GM11168 (cell line): ENCODE measurements at regions not wholly inside any gene's neighbourhood (a gene's known extent, or its start where the extent isn't known, plus 50 kb on each side); places are given as distances from the start of the nearest gene placed in this dataset.
"Not testable (repeated sequence)": the region's sequence is repeated elsewhere in the genome, so short reads cannot be mapped to it uniquely, and the experiment has no call there.

Experiments used
- in situ Hi-C: fragments of 300-500 bp; cut with MboI; formaldehyde crosslinking; loops from one replicate; pipeline ENCODE4 v1.12.0; 2022; ENCODE audit warnings: low sequenced_read_pairs; ENCODE audit not compliant: unreplicated experiment

DNA sequence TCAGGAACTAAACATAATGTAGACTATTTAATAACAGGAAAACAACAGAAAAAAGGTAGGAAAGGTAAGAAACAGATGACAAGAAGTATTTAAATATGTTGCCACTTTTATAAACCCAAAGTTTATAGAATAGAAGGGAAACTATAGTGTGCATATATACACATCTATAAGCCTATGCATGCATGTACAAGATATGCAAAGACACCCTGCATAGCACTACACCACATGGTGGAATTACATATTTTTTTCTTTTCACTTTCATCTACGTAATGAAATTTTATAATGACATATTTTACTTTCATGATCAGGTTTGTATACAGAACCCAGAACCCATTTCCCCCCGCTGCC, 136.8 kb downstream of the MEX3B start:
- in situ Hi-C loops, result no loop called here

DNA sequence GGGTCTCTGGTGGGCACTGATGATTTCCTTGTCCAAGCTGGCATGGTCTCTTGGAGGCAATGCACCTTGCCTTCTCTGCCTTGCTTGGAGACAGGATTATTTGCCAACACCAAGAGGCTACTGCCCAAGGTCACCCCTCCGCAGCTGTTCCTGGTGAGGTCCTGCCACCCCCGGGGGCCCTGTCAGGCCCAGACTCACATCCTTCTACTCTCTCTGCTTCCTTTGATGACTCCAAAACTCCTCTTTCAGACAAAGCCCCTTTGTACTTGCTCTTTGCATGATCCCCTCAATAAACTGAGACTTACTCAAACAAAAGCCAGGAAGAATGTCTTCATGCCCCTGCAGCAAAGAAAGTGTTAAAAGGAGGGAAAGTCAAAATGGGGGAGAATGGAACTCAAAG, 137.7 kb downstream of the MEX3B start:
- in situ Hi-C loops, result no loop called here

DNA sequence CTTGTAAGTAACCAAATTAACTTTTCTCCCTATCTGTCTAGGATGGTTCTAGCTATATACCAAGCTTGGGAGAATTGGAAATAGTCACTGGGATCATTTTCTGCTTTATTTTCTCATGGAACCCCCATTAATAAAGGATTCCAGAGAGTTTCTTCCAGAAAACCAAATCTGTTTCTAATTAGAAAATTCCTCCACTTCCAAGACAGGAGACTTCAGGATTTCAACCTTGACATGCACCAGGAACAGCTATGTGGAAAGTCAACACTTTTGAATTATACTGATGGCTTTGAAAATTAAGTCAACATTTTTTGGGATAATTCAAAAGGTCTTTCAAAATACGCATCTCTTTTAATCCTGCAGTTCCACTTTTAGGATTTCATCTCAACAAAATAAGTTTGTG, 138.3 kb downstream of the MEX3B start:
- in situ Hi-C loops, result no loop called here

DNA sequence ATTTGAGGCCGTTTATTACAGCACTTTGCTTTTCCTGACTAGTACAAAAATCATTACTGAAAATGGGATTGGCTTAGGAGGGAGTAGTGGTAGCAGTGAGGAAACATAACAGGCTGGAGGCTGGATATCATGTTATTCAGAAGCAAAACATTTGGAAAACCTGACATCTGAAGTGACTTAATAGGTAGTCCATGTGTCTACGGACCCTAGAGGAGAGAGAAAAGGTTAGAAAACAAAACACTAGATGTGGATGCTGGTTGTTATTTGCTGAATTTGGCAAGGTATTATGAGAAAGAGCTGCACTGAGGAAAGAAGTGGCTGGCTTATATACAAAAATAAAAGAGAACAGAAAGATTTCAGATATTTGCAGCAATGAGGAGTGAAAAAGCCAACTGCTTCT, 139.9 kb downstream of the MEX3B start:
- in situ Hi-C loops, result no loop called here

DNA sequence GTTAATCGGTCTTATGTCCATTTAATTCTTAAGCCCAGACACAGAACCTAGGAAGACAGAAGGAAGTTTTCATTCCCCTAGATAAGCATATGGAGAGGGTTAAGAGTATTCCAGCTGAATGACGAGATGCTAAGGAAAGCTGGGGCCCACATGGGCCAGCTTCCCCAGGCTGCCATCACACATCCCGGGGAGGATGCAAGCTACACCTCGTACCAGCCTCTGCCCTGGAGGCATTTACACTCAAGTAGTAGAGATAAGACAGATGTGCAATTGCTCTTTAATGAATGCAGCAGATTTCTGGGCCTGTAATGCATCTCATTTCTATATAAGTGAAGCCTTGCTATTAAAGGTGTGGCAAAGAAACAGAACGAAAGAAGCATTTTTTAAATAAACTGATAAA, 144.5 kb downstream of the MEX3B start:
- in situ Hi-C loops, result no loop called here

DNA sequence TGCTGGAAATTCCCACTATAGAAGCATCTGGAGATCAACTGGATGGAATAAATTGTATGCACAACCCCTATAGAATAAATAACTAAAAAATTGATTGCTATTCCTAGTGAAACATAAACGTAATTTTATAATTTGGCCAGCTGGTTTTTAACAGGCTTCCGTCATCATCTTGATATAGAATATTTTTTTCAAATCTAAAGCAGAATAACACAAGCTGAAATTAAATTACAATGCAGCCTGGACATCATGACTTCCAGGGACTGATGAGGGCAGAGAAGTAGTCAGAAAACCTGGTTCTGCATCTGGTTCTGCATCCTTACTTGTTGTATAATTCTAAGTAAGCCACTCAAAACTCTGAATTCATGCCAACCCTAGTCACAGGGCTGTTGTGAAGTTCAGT, 146.1 kb downstream of the MEX3B start:
- in situ Hi-C loops, result no loop called here

DNA sequence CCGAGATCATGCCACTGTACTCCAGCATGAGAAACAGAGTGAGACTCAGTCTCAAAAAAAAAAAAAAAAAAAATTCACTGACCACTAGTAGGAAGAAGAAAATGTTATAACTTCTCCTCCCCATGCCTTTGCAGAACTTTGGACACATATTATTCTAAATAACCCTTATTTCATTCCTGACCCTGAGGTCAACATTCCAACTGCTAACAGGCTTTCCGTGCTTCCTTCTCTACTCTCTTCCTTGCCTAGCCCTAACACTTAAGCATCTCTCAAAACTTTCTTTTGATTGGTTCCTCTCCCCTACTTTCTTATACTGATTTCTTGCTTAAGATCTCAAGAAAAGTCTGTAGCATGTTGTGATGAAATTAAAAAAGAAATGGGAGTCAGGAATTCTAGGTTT, 146.8 kb downstream of the MEX3B start:
- in situ Hi-C loops, result no loop called here

DNA sequence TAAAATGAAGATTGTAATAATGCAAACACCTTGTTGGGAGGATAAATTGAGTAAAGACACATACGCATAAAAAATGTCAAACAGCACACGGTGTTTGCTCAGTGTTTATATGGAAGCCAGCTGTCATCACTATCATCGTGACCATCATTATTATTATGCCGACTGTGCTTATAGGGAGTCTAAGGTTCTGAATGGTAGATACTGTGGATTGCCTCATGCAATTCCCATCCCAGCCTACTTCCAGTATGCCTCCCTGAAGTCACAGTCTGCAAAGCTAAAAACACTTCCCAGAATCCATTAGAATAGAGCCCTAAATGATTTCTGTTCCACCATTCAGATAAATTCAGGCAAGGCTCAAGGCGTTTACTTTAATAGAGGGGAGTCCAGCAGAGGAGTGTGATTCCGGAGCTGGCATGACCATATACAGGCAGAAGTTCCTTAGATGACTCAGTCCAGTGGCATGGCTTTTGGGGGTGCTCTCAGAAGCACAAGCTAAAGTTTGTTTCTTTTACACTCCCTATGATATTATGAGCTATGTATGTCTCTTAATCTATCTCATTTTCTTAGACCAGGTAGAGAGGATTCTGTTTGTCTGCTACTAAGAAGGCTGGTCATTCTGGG, 148.7 kb downstream of the MEX3B start:
- in situ Hi-C loops, result no loop called here

DNA sequence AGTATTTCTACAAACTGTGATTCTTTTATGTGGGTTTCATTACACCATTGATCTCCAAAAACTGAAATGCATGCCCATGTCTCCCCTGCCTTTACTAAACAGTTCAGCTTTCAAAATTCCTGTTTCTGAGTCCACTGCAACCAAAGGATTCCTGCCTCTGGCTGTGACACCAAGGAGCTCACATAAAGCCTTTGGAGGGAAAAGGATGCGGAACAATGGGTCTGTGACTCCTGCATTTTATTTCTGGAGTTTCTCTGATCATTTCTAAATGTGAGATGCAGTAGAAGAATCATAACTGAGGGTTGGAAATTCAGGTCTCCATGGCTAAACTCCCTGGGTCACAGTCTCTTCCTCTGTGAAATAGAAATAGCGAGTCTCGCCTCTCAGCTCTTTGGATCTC, 149.5 kb downstream of the MEX3B start:
- in situ Hi-C loops, result no loop called here

DNA sequence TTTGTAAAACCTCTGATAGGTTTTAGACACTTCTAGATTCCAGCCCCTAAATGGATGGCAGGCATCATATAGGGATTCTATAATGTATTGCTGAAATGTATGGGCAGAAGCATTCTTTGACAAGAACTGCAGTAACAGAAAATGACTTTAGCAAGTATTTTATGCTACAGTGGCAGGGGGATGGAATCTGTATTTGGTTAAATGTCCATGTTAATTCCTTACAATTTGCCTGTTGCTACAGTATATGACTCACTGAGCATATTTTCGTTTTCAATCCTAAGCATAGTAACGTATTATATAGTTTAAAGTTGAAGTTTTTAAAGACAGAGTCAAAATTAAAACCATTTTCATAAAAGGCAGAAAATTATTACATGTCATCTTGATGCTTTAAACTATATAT, 150.1 kb downstream of the MEX3B start:
- in situ Hi-C loops, result no loop called here

DNA sequence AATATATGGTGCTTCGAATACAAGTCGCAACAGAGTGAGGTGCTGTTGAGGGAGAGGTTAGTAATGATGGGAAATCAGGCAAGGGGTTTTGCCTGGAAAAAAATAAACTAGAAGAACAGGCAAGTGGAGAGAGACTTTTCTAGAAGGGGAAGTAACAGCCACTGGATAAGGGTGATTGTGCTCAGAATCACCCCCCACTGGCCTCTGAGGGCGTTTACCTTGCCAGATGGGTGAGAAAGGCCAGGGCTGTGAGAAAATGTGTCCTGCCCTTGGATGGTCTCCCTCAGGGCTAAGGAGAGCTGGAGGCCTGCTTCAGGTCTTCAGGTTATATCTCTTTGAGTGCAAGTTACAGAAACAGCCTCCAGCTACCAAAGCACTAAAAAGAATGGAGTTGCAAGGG, 151.8 kb downstream of the MEX3B start:
- in situ Hi-C loops, result no loop called here

DNA sequence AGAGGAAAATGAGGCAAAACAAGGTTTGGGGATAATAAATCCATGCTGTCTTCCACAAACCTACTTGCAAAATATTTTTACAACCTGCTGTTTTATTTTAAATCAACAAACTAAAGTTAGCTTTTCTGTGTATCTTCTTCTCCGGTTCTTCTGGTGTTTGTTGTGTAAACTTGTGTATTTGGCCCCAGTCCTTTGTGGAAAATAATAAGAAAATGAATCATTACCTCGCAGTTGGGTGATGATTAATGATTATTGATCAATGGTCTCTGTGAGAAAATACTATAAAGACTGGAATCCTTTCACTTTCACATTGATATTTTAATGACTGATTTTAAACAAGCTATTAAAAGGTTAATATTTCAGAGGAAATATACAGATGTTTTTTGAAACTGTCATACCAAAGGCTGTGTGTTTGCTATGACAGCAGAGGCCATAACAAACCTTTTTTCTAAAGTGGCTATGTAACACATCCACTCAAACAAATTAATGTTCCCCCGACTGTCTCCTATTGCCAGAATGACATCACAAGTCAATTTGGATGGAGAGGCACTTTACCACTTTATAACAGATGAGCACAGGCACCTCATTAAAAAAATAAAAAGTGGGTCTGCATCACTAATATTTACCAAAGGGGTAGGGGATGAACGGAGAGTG, 152.5 kb downstream of the MEX3B start:
- in situ Hi-C loops, result no loop called here

DNA sequence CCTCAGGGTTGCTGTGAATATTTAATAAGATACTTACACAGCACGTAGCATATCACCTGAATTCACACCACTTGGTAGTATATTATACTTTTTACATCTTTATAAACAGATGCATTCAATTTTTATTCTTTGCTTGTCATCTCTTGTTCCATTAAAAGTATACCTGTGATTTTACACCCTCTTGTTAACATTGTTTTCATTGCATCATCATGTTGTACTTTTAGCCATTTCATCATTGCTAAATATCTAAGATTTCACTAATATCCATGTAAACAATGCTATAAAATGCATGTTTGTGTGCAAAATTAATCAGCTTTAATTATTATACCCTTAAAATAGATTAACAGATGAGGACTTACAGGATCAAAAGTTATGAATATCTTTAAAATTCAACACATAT, 155.3 kb downstream of the MEX3B start:
- in situ Hi-C loops, result no loop called here

DNA sequence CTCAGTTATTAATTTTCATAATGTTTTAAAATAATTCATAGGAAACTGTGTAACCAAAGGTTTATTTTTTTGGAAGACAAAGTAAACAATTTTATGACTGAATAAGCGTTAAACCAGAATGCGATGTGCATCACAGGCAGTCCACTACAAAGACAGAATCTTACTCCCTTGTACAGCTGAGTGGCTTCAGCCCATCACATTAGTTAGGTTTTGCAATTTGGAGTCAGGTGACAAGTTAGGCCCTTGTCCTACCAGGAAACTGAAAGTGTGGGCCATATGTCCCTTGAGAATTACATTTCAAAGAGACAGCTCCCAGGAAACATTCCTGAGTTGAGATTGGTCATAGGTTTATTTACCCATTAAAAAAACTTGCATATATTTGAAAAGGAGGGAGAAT, 156.3 kb downstream of the MEX3B start:
- in situ Hi-C loops, result no loop called here

DNA sequence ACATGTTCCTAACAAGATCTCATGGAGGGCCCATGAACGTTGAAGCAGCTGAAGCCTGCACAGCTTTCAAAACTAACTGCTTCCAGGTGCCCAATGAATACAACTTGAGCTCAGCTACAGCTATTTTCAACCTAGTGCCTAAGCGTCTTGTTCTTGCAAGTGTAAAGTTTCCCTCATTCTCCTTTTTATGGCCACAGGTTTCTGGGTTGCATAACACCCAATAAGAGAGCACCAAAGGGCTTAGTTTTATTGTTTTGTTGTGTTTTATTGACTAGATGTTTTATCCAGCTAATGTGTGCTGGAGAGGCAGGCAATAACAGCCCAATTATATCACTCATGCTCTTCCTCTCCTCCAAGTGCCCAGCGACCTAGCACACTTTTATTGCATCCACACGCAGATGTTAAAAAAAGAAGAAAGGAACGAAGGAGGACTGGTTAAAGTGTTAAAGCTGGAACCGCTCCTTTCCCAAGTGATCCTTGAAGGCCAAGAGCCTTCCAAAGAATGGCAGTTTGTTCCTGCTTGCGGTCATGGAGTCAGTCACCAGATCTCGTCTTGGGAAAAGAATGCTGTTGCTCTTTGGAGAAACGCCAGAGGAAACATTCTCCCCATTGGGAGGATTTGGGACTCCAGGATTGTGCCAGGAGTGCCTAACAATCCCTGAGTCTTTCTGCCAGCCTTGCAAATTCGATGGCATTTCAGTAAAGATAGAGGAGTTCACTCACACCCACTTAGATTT, 156.9 kb downstream of the MEX3B start:
- in situ Hi-C loops, result no loop called here

DNA sequence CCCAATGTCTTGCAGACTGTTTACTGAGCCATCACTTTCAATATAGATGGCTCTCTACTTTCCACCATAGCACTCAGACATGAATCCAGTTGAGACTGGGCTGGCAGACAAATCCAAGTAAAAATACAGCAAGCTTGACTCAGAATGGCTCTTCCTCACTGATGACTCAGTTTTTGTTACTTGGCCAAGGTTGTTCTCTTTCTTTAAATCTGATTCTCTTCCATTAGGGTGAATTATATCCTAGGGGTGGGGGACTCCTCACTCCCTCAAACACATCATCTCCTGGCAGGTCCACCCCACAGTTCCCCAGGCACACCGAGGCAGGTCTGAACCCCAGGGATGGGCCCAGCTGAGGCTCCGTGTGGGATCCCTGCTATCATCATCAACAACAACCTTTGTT, 157.9 kb downstream of the MEX3B start:
- in situ Hi-C loops, result no loop called here

DNA sequence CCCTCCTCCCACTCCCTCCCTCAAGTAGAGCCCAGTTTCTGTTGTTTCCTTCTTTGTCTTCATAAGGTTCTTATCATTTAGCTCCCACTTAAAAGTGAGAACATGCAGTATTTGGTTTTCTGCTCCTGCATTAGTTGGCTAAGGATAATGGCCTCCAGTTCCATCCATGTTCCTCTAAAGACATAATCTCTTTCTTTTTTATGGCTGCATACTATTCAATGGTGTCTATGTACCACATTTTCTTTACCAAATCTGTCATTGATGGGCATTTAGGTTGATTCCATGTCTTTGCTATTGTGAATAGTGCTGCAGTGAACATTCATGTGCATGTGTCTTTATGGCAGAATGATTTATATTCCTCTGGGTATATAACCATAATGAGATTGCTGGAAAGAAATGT, 158.6 kb downstream of the MEX3B start:
- in situ Hi-C loops, result not testable (repeated sequence)

DNA sequence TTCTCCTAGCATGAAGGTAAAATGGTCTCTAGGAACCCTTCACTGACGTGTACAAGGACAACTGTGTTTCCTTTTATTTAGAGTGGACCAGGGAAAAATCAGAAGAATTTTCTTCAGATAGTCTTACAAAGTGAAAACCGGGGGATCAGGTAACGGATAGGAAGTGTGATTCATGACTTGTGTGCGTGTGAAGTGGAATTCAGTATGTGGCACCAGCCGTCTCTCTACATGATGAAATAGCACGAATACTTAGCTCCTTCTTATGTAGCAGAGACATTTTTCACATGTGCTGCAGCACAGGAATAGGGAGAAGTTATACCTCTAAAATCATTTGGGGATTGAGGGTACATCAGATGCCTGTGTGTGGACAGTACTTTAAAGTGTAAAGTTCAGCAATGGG, 159.2 kb downstream of the MEX3B start:
- in situ Hi-C loops, result no loop called here

DNA sequence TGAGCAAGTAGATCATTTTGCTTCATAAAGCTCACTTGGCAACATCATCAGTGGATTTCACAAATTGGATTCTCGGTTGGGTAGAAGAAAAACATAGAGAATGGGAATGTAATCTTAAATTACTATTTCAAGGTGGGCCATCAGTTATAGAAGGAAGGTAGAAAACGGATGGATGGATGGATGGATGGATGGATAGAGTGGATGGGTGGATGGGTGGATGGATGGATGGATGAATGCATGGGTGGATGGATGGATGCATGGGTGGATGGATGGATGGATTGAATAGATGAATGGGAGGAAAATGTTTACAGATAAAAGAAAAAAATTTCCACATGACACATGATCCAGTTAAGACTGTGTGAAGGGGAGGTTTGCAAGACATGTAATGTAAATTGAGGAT, 159.7 kb downstream of the MEX3B start:
- in situ Hi-C loops, result no loop called here

DNA sequence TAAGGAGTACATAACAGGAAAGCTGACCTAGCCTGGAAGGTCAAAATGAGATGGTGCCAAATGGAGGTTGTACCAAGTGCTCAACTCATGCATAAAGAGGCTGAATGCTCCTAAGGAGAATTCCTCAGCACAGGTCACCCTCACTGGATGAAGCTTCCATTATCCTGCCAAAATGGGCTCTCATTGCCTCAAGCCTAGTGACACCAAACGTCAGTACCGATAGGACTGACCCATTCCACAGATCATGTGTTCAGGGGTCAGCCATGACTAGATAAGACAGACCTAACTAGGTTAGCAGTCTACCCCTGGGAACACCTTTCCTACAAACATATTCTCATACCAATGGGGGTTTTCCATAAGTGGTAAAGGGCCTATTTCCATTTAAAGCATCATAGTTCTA, 160.7 kb downstream of the MEX3B start:
- in situ Hi-C loops, result no loop called here

DNA sequence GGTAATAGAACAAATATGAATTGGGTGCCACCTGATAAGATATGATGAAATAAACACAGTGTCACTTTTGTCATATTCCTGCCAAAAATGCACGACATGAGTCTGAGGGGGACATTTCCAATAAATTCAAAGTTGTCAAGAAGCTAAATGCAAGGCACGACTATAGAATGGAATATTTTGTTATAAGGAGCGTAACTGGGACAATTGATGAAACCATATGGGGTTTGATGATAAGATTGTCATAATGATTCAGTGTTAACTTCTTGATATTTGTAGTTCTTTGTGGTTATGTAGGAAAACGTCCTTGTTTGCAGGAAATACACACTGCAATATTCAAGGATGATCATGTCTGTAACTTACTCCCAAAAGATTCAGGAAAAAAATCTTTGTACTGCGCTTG, 163.3 kb downstream of the MEX3B start:
- in situ Hi-C loops, result no loop called here

DNA sequence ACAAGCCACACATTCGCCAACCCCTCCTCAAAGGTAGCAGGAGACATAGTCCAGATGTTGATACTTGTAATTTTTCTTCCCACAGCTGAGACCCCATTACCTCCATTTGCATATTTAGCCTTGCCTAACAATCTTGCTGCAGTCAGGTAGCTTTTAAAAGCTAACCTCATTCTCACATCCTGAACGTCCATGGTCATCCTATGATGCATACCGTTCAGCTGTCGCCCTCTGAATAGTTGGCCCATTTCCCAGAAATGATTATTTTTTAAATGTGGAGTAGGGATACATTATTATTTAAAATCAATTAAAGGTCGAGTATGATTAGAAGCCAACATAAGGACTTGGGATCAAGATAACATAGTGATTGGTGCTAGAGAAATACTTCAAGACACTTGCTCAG, 165.0 kb downstream of the MEX3B start:
- in situ Hi-C loops, result no loop called here
